Neuronal stem cell (in vitro differentiated cells): ENCODE measurements at regions not wholly inside any gene's neighbourhood (a gene's known extent, or its start where the extent isn't known, plus 50 kb on each side); places are given as distances from the start of the nearest gene placed in this dataset.

Experiments
- DNase-seq: peaks from one replicate; pipeline ENCODE4 v3.0.0-alpha.2; 2013; ENCODE audit warnings: low spot score
- H2AFZ ChIP-seq: one replicate; pipeline ENCODE4 v1.6.1; 2013; ENCODE audit warnings: mild to moderate bottlenecking, low read length, inconsistent platforms
- H2AK5ac ChIP-seq: 2 replicates; pipeline ENCODE4 v1.6.1; 2013; ENCODE audit warnings: low read depth, mild to moderate bottlenecking, inconsistent platforms, low read length, moderate library complexity, mixed read lengths
- H2BK120ac ChIP-seq: 2 replicates; pipeline ENCODE4 v1.6.1; 2013; ENCODE audit warnings: low read depth, mild to moderate bottlenecking, inconsistent platforms, low read length, moderate library complexity, mixed read lengths
- H2BK12ac ChIP-seq: one replicate; pipeline ENCODE4 v1.6.1; 2013; ENCODE audit warnings: low read length, inconsistent platforms
- H2BK15ac ChIP-seq: 2 replicates; pipeline ENCODE4 v1.6.1; 2013; ENCODE audit warnings: mild to moderate bottlenecking, low read length, inconsistent platforms, mixed read lengths
- H2BK5ac ChIP-seq: one replicate; pipeline ENCODE4 v1.6.1; 2013; ENCODE audit warnings: inconsistent platforms, mild to moderate bottlenecking, low read length, moderate library complexity
- H3K14ac ChIP-seq: one replicate; pipeline ENCODE4 v1.6.1; 2013; ENCODE audit warnings: low read length, inconsistent platforms
- H3K18ac ChIP-seq: 2 replicates; pipeline ENCODE4 v1.6.1; 2013; ENCODE audit warnings: low read length, inconsistent platforms
- H3K23ac ChIP-seq: 2 replicates; pipeline ENCODE4 v1.6.1; 2013; ENCODE audit warnings: low read depth, mild to moderate bottlenecking, mixed read lengths, low read length, inconsistent platforms; ENCODE audit not compliant: poor library complexity
- H3K27ac ChIP-seq: replicated peaks from 3 replicates; pipeline ENCODE4 v1.5.1; 2013; ENCODE audit warnings: low read length, inconsistent platforms
- H3K27me3 ChIP-seq, 3 experiments: 2 replicates each; pipeline ENCODE4 v1.6.1; 2013; ENCODE audit warnings: low read length in 3 of 3, mild to moderate bottlenecking in 2 of 3, inconsistent platforms in 1 of 3, low read depth in 1 of 3, mixed read lengths in 1 of 3, moderate library complexity in 1 of 3; ENCODE audit not compliant: control insufficient read depth in 3 of 3, insufficient read depth in 3 of 3
- H3K36me3 ChIP-seq, 2 donors: replicated peaks in 1 of 2; 2 replicates each; pipeline ENCODE4 v1.6.1; 2013; ENCODE audit warnings: low read length in 2 of 2; ENCODE audit not compliant: control insufficient read depth in 2 of 2, insufficient read depth in 2 of 2
- H3K4ac ChIP-seq: 2 replicates; pipeline ENCODE4 v1.6.1; 2013; ENCODE audit warnings: inconsistent platforms, mild to moderate bottlenecking, low read length, moderate library complexity
- H3K4me1 ChIP-seq, 2 donors: 1 replicate in 1 of 2; 2 replicates in 1 of 2; pipeline ENCODE4 v1.6.1; 2013; ENCODE audit warnings: low read length in 2 of 2, low read depth in 1 of 2; ENCODE audit not compliant: control insufficient read depth in 2 of 2, insufficient read depth in 1 of 2
- H3K4me2 ChIP-seq: one replicate; pipeline ENCODE4 v1.6.1; 2013; ENCODE audit warnings: mild to moderate bottlenecking, low read length, inconsistent platforms; ENCODE audit not compliant: insufficient read depth, poor library complexity, severe bottlenecking
- H3K4me3 ChIP-seq, 2 donors: 2 replicates each; pipeline ENCODE4 v1.5.1; 2013; ENCODE audit warnings: low read length in 2 of 2, mild to moderate bottlenecking in 2 of 2, inconsistent platforms in 1 of 2, moderate library complexity in 1 of 2
- H3K79me1 ChIP-seq: one replicate; pipeline ENCODE4 v1.6.1; 2013; ENCODE audit warnings: low read depth, mild to moderate bottlenecking, inconsistent platforms, low read length, moderate library complexity
- H3K9ac ChIP-seq: one replicate; pipeline ENCODE4 v1.6.1; 2013; ENCODE audit warnings: mild to moderate bottlenecking, low read depth, low read length, inconsistent platforms; ENCODE audit not compliant: poor library complexity
- H3K9me3 ChIP-seq, 2 donors: replicated peaks in 1 of 2; 2 replicates each; pipeline versions ENCODE3 to v1.6.1; 2013; ENCODE audit warnings: low read length in 2 of 2, mild to moderate bottlenecking in 2 of 2, inconsistent platforms in 1 of 2, low read depth in 1 of 2, mixed read lengths in 1 of 2, moderate library complexity in 1 of 2; ENCODE audit not compliant: control insufficient read depth in 2 of 2, insufficient read depth in 1 of 2
- H4K8ac ChIP-seq: one replicate; pipeline ENCODE4 v1.6.1; 2013; ENCODE audit warnings: low read depth, mild to moderate bottlenecking, inconsistent platforms, low read length, moderate library complexity
- H4K91ac ChIP-seq: one replicate; pipeline ENCODE4 v1.6.1; 2013; ENCODE audit warnings: low read length, low read depth, mild to moderate bottlenecking, inconsistent platforms; ENCODE audit not compliant: poor library complexity
- WGBS, 2 donors: extraction: QIAGEN DNeasy Blood & Tissue Kit; methylation state at CpG; one replicate each; pipeline ENCODE4 v1.1.7; 2013; ENCODE audit warnings: missing lambda C conversion rate in 2 of 2, mixed read lengths in 1 of 2; ENCODE audit not compliant: insufficient read length in 2 of 2, insufficient replicate concordance in 1 of 2; ENCODE audit errors: extremely low coverage in 2 of 2; 5-methylcytosine and 5-hydroxymethylcytosine counted together

DNA sequence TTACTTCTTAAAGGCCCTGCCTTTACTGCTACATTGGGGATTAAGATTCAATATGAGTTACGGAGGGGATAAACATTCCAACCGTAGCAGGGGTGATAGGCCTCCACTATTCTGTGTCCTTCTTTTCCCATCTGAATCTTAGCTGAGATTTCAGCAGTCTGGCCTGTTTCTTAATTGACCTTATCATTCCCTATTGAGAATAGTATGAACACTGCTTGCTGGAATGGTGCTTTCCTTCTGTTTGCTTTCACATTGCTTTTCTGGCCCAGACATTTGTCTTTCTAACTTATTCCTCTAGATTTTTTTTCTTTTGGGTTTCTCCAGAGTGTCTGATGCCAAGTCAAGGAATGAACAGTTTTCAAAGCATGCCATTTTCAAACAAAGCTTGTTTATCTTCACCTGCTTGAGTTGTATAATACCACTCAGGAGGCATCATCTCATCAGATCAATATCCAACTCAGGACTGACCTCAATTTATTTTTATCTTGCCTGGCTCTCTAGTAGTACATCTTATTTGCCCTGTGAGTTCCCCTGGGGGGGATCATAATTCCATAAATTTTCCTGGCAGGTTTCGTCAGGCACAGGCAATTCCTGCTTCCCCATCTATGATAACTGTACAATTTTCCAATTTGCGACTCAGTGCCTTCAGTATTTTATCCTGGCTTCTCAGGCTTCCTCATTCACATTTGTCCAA lies 161.1 kb upstream of the STT3B start:
- H3K4ac ChIP-seq: no peak overlapping the region
- H2AFZ ChIP-seq: no peak overlapping the region
- H4K8ac ChIP-seq: no peak overlapping the region
- no peak overlapping the region for H2BK12ac ChIP-seq
- no peak overlapping the region for H3K27ac ChIP-seq
- no peak overlapping the region for H2BK120ac ChIP-seq
- H3K4me2 ChIP-seq: no peak overlapping the region
- H3K9me3 ChIP-seq: no peaks in the 10 kb centered on the region
- no peaks in the 10 kb centered on the region for H3K4me1 ChIP-seq
- no peak for DNase-seq
- no peak overlapping the region for H2BK5ac ChIP-seq
- H4K91ac ChIP-seq: no peak overlapping the region
- H3K27me3 ChIP-seq: no peaks in the 10 kb centered on the region
- H2AK5ac ChIP-seq: no peak overlapping the region
- no peak overlapping the region for H2BK15ac ChIP-seq
- no peak overlapping the region for H3K9ac ChIP-seq
- H3K4me3 ChIP-seq: no peak overlapping the region
- no CpG with 5 or more reads among the region's 4 CpGs for WGBS, 2 donors
- H3K79me1 ChIP-seq: no peaks in the 10 kb centered on the region
- no peak overlapping the region for H3K18ac ChIP-seq
- H3K36me3 ChIP-seq: no peaks in the 10 kb centered on the region
- H3K23ac ChIP-seq: no peak overlapping the region
- no peak overlapping the region for H3K14ac ChIP-seq

DNA sequence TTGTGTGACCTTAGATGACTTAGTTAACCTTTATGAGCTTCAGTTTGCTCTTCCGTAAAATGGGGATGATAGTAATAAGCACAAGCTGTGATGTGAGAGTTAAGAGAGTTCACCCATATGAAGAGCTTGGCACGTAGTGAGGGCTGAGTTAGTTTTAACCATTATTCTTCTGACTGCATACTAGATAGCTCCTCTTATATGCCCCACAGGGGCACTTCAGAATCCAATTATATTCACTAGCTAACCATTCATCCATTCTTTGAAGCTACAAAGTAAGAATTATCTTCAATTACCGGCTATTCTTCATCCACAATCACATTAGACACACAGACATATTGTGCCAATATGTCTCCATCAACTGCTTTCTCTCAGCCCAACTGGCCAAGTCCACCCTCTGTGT lies 159.0 kb upstream of the STT3B start:
- no CpG with 5 or more reads among the region's 3 CpGs for WGBS, 2 donors
- H2BK5ac ChIP-seq: no peak overlapping the region

DNA sequence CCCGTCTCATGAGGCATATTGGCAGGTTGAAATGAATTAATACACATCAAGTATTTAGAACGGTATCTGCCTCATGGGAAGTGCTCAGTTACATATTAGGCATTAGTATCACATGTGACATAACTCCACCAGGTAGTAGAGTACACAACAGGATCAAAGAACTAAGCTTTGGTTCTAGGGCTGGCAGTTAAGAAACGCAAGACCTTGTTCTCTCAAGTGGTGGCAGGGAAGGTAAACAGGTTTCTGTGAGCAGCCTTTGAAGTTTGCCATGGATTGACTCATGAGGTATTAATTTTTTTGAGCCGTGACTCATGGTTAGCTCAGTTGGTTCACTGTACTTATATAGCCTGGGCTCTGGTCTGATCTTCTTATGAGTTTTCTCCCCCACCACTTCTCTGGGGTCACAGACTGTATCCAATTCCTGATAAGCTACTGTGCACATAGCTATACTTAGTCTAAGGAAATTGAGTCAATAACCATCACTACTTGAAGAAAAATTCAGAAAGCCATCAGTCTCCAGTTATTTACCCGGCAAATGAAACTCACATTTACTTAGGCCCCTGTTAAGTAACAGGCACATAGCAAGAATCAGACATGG lies 155.6 kb upstream of the STT3B start:
- no CpG with 5 or more reads among the region's 5 CpGs for WGBS, 2 donors

More for the DNA sequence above, 159.0 kb upstream of the STT3B start:
- Histone ChIP-seq H2AK5ac (no peak overlapping the region), H4K8ac (no peak overlapping the region), H2AFZ (no peak overlapping the region), H3K79me1 (no peaks in the 10 kb centered on the region), H2BK15ac (no peak overlapping the region), H3K4me3 (no peak overlapping the region), H3K18ac (no peak overlapping the region), H3K27ac (no peak overlapping the region), H3K27me3 (no peaks in the 10 kb centered on the region), H2BK120ac (no peak overlapping the region), H3K36me3 (no peaks in the 10 kb centered on the region), H3K9me3 (no peaks in the 10 kb centered on the region), H3K9ac (no peak overlapping the region), H3K4me2 (no peak overlapping the region), H3K23ac (no peak overlapping the region), H2BK12ac (no peak overlapping the region), H3K4ac (no peak overlapping the region), H3K14ac (no peak overlapping the region), H3K4me1 (no peaks in the 10 kb centered on the region), H4K91ac (no peak overlapping the region)
- no peak for DNase-seq

DNA sequence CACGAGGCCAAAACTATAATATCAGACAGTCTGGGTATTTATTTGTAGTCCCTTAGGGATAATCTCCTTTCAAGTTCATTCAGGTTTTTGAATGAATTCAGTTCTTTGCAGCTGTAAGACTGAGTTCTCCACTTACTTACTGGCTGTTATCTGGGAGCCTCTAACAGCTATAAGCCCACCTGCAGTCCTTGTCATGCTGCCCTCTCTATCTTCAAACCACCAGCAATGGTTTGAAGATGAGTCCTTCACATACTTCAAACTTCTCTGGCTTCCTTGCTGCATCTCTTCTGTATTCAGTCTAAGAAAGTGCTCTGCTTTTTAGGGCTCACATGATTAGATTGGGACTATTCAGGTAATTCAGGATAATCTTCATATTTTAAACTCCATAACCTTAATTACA lies 154.5 kb upstream of the STT3B start:
- Histone ChIP-seq H4K91ac (no peak overlapping the region), H2BK15ac (no peak overlapping the region), H3K18ac (no peak overlapping the region), H3K36me3 (no peaks in the 10 kb centered on the region), H3K4me1 (no peaks in the 10 kb centered on the region), H3K14ac (no peak overlapping the region), H3K4me2 (no peak overlapping the region), H3K27ac (no peak overlapping the region), H3K9ac (no peak overlapping the region), H3K27me3 (no peaks in the 10 kb centered on the region), H2AFZ (no peak overlapping the region), H3K4ac (no peak overlapping the region), H3K9me3 (no peaks in the 10 kb centered on the region), H2BK12ac (no peak overlapping the region), H2BK120ac (no peak overlapping the region), H3K23ac (no peak overlapping the region), H3K4me3 (no peak overlapping the region), H3K79me1 (no peaks in the 10 kb centered on the region), H2AK5ac (no peak overlapping the region), H2BK5ac (no peak overlapping the region), H4K8ac (no peak overlapping the region)
- WGBS, 2 donors: no CpG with 5 or more reads among the region's 1 CpG
- DNase-seq: no peak

More for the DNA sequence above, 155.6 kb upstream of the STT3B start:
- Histone ChIP-seq H2BK12ac (no peak overlapping the region), H3K23ac (no peak overlapping the region), H3K4me2 (no peak overlapping the region), H2BK5ac (no peak overlapping the region), H3K36me3 (no peaks in the 10 kb centered on the region), H3K14ac (no peak overlapping the region), H4K91ac (no peak overlapping the region), H2AK5ac (no peak overlapping the region), H2AFZ (no peak overlapping the region), H3K4ac (no peak overlapping the region), H3K27ac (no peak overlapping the region), H2BK15ac (no peak overlapping the region), H3K9ac (no peak overlapping the region), H3K27me3 (no peaks in the 10 kb centered on the region), H3K18ac (no peak overlapping the region), H3K79me1 (no peaks in the 10 kb centered on the region), H2BK120ac (no peak overlapping the region), H4K8ac (no peak overlapping the region), H3K4me1 (no peaks in the 10 kb centered on the region), H3K4me3 (no peak overlapping the region), H3K9me3 (no peaks in the 10 kb centered on the region)
- no peak for DNase-seq
